GM12878 (cell line): ENCODE measurements at regions not wholly inside any gene's neighbourhood (a gene's known extent, or its start where the extent isn't known, plus 50 kb on each side); places are given as distances from the start of the nearest gene placed in this dataset.

Source experiments
- ATAC-seq: fragments of 200-7000 bp; cut with Tn5 transposase; 3 replicates; pipeline ENCODE4 v1.9.1; 2020; ENCODE audit warnings: mild to moderate bottlenecking, moderate library complexity
- BruUV-seq: library from RNA; stranded (reverse); fragments of 400-500 nt; replicated peaks from 2 replicates; lab custom pipeline; 2021; lab: Mats Ljungman, UMichigan
- CTCF ChIA-PET: fragments of 300-600 bp; sonication (Branson Sonifier 250); formaldehyde crosslinking; extraction: SDS; loops from one replicate; lab custom pipeline; 2021; ENCODE audit warnings: inconsistent platforms; lab: Yijun Ruan, JAX
- POLR2A ChIA-PET: fragments of 350-600 bp; formaldehyde crosslinking; extraction: SDS; loops from one replicate; lab custom pipeline; 2021; ENCODE audit warnings: inconsistent platforms; lab: Charles Lee
- RAD21 ChIA-PET: fragments of 300-600 bp; sonication (Branson Sonifier 250); formaldehyde crosslinking; loops from one replicate; lab custom pipeline; 2023; ENCODE audit warnings: antibody characterized with exemption; ENCODE audit not compliant: unreplicated experiment; lab: Charles Lee
- SMC1A ChIA-PET: fragments of 300-600 bp; sonication (Branson Sonifier 250); formaldehyde crosslinking; loops from one replicate; lab custom pipeline; 2023; ENCODE audit not compliant: unreplicated experiment, uncharacterized antibody; lab: Charles Lee
- DNase-seq: peaks from one replicate; pipeline ENCODE4 v3.0.0-alpha.2; 2011; ENCODE audit warnings: low read depth, low spot score
- FAIRE-seq: peaks from 3 replicates; lab custom pipeline; 2011; peaks lifted over from hg19 to GRCh38; lab: Jason Lieb, UNC
- H2AFZ ChIP-seq: 2 replicates; pipeline ENCODE4 v1.6.0; 2011; ENCODE audit warnings: low read depth, low read length, control low read depth; ENCODE audit not compliant: control insufficient read depth
- H3K27ac ChIP-seq: 2 replicates; pipeline ENCODE4 v1.5.1; 2011; ENCODE audit warnings: control low read depth; ENCODE audit not compliant: control insufficient read depth, insufficient read depth
- H3K27me3 ChIP-seq, 2 experiments: replicated peaks in 1 of 2; 2 replicates each; pipeline versions ENCODE4 v1.6.0 to v1.6.1; 2011; ENCODE audit warnings: low read length in 1 of 2; ENCODE audit not compliant: control insufficient read depth in 2 of 2, insufficient read depth in 2 of 2
- H3K36me3 ChIP-seq, 2 experiments: 2 replicates each; pipeline ENCODE4 v1.5.1; 2011; ENCODE audit warnings: low read length in 1 of 2; ENCODE audit not compliant: control insufficient read depth in 2 of 2, insufficient read depth in 2 of 2
- H3K4me1 ChIP-seq: 2 replicates; pipeline ENCODE4 v1.6.1; 2011; ENCODE audit warnings: mild to moderate bottlenecking, low read length, moderate library complexity, mixed read lengths; ENCODE audit not compliant: control insufficient read depth, insufficient read depth
- H3K4me2 ChIP-seq: 2 replicates; pipeline ENCODE4 v1.6.0; 2011; ENCODE audit warnings: control low read depth; ENCODE audit not compliant: control insufficient read depth, insufficient read depth
- H3K4me3 ChIP-seq: fragments of 200-600 bp; sonication (generic); 2 replicates; pipeline ENCODE4 v1.5.1; 2016
- H3K79me2 ChIP-seq: 2 replicates; pipeline ENCODE4 v1.6.0; 2011; ENCODE audit warnings: low read length; ENCODE audit not compliant: control insufficient read depth, insufficient read depth
- H3K9ac ChIP-seq: 2 replicates; pipeline ENCODE4 v1.8.0; 2011; ENCODE audit warnings: low read length, control low read depth, mixed read lengths; ENCODE audit not compliant: control insufficient read depth, insufficient read depth
- H3K9me3 ChIP-seq: replicated peaks from 3 replicates; pipeline ENCODE4 v1.5.1; 2011; ENCODE audit warnings: mild to moderate bottlenecking, low read length; ENCODE audit not compliant: control insufficient read depth, insufficient read depth
- H4K20me1 ChIP-seq: 2 replicates; pipeline ENCODE4 v1.6.0; 2011; ENCODE audit not compliant: control insufficient read depth, insufficient read depth
- BCL11A ChIP-seq: IDR thresholded peaks from 2 replicates; pipeline ENCODE4 v1.6.1; 2011; ENCODE audit warnings: low read depth, low read length
- CREB1 ChIP-seq: IDR thresholded peaks from 2 replicates; pipeline ENCODE4 v1.6.1; 2012; ENCODE audit warnings: low read depth, mild to moderate bottlenecking, inconsistent platforms
- CUX1 ChIP-seq: IDR thresholded peaks from 2 replicates; pipeline ENCODE4 v1.6.1; 2012; ENCODE audit warnings: improper control_type of control experiment, low read depth, low read length; ENCODE audit not compliant: insufficient replicate concordance
- DPF2 ChIP-seq: fragments of 450-650 bp; IDR thresholded peaks from 2 replicates; pipeline ENCODE4 v1.6.1; 2017; ENCODE audit warnings: mild to moderate bottlenecking
- JUNB ChIP-seq: IDR thresholded peaks from 2 replicates; pipeline ENCODE4 v1.6.1; 2016; ENCODE audit warnings: antibody characterized with exemption, mild to moderate bottlenecking
- MEF2B ChIP-seq: fragments of 450-650 bp; IDR thresholded peaks from 2 replicates; pipeline ENCODE4 v1.6.1; 2018; ENCODE audit warnings: mild to moderate bottlenecking, moderate library complexity; ENCODE audit not compliant: partially characterized antibody, poor library complexity, severe bottlenecking
- NFIC ChIP-seq: IDR thresholded peaks from 2 replicates; pipeline ENCODE4 v1.6.1; 2012; ENCODE audit warnings: low read depth, mild to moderate bottlenecking, inconsistent platforms, low read length, moderate library complexity
- NR2C1 ChIP-seq: fragments of 450-650 bp; IDR thresholded peaks from 2 replicates; pipeline ENCODE4 v1.6.1; 2017; ENCODE audit warnings: antibody characterized with exemption, mild to moderate bottlenecking, moderate library complexity
- POLR2A ChIP-seq: IDR thresholded peaks from 2 replicates; pipeline ENCODE4 v1.6.1; 2011; ENCODE audit warnings: low read depth, mild to moderate bottlenecking, low read length
- RBBP5 ChIP-seq: fragments of 200-600 bp; sonication (generic); conservative IDR thresholded peaks from 2 replicates; pipeline ENCODE4 v1.6.1; 2016
- RELB ChIP-seq: fragments of 450-650 bp; IDR thresholded peaks from 2 replicates; pipeline ENCODE4 v1.6.1; 2017; ENCODE audit warnings: low read depth, mild to moderate bottlenecking, moderate library complexity
- RUNX3 ChIP-seq: IDR thresholded peaks from 2 replicates; pipeline ENCODE4 v1.6.1; 2012; ENCODE audit warnings: low read length, inconsistent platforms
- WRNIP1 ChIP-seq: IDR thresholded peaks from 2 replicates; pipeline ENCODE4 v1.6.1; 2011; ENCODE audit warnings: low read depth, low read length, improper control_type of control experiment, borderline replicate concordance
- ZNF592 ChIP-seq: fragments of 450-650 bp; IDR thresholded peaks from 2 replicates; pipeline ENCODE4 v1.6.1; 2017; ENCODE audit warnings: mild to moderate bottlenecking, moderate library complexity
- WGBS: methylation state at CpG from one replicate; pipeline ENCODE4 v1.1.6; 2016; ENCODE audit warnings: low lambda C conversion rate; ENCODE audit not compliant: insufficient replicate concordance, insufficient coverage; ENCODE audit errors: missing lambda C conversion rate; 5-methylcytosine and 5-hydroxymethylcytosine counted together
- in situ Hi-C: fragments of 300-500 bp; cut with MboI; formaldehyde crosslinking; loops from 9 replicates; pipeline ENCODE4 v1.14.3; 2018; ENCODE audit warnings: mixed read lengths
- intact Hi-C: fragments of 100-400 bp; cut with micrococcal nuclease; formaldehyde crosslinking; loops from one replicate; pipeline ENCODE4 v1.14.2; 2022; ENCODE audit not compliant: unreplicated experiment

GRCh38 chr7:67602246-67602887 is 605.7 kb downstream of the TYW1 start:
- FAIRE-seq, result no peak
- Histone ChIP-seq H4K20me1 (no peaks in the 10 kb centered on the region), H2AFZ (no peak overlapping the region)
- in situ Hi-C loops, result no loop called here
- TF ChIP-seq NFIC, result no peak
- TF ChIP-seq RBBP5, result no peak
- TF ChIP-seq DPF2, result no peak
- no peak for TF ChIP-seq CREB1
- TF ChIP-seq MEF2B, result no peak
- no peak for TF ChIP-seq JUNB
- no peak for TF ChIP-seq BCL11A
- TF ChIP-seq RUNX3, result no peak
- TF ChIP-seq RELB, result no peak
- TF ChIP-seq WRNIP1, result no peak
- no peak for TF ChIP-seq ZNF592
- no peak for TF ChIP-seq NR2C1
- TF ChIP-seq POLR2A, result no peak
- TF ChIP-seq CUX1, result no peak
- TF ChIP-seq, all 136 proteins: peak for 0
- H3K27ac ChIP-seq, result no peak overlapping the region
- no peaks in the 10 kb centered on the region for H3K4me1 ChIP-seq
- H3K4me2 ChIP-seq, result no peak overlapping the region
- DNase-seq, result no peak
- H3K9ac ChIP-seq, result no peak overlapping the region
- H3K9me3 ChIP-seq, result no peaks in the 10 kb centered on the region; the same call in 1 of the 3 replicates
- H3K36me3 ChIP-seq, result no peaks in the 10 kb centered on the region
- WGBS, result 44% methylated on average over 11 of the region's 12 CpGs
- intact Hi-C loops, result no loop called here
- ChIA-PET CTCF (no interaction called here), POLR2A (no interaction called here), SMC1A (no interaction called here), RAD21 (no interaction called here)
- no peaks in the 10 kb centered on the region for H3K27me3 ChIP-seq
- BruUV-seq, result no TSS peak
- H3K79me2 ChIP-seq, result no peaks in the 10 kb centered on the region
- no peak overlapping the region for H3K4me3 ChIP-seq
- ATAC-seq, result no peak
